Naive thymus-derived CD4-positive, alpha-beta T cell (primary cell): ENCODE measurements at regions not wholly inside any gene's neighbourhood (a gene's known extent, or its start where the extent isn't known, plus 50 kb on each side); places are given as distances from the start of the nearest gene placed in this dataset.

Experiments used
- ATAC-seq: fragments of 150-1000 bp; cut with Tn5 transposase; 2 replicates; pipeline ENCODE4 v1.10.0; 2021; ENCODE audit warnings: mild to moderate bottlenecking, moderate library complexity
- CTCF ChIA-PET: fragments of 350-600 bp; sonication (Branson Sonifier 250); formaldehyde crosslinking; loops from one replicate; lab custom pipeline; 2021; ENCODE audit warnings: antibody characterized with exemption; lab: Charles Lee
- POLR2A ChIA-PET: fragments of 350-600 bp; sonication (Branson Sonifier 250); formaldehyde crosslinking; loops from one replicate; lab custom pipeline; 2021; ENCODE audit warnings: antibody characterized with exemption, inconsistent platforms; lab: Charles Lee
- DNase-seq, 9 donors: peaks; one replicate each; pipeline versions ENCODE4 v3.0.0 to v3.0.0-alpha.2; 2020 to 2022; ENCODE audit warnings: mixed read lengths in 1 of 9
- H3K27ac ChIP-seq: one replicate; pipeline ENCODE4 v1.7.0; 2013; ENCODE audit warnings: mild to moderate bottlenecking, low read depth, low read length, moderate library complexity
- H3K27me3 ChIP-seq, 2 donors: one replicate each; pipeline ENCODE4 v1.7.0; 2013; ENCODE audit warnings: low read length in 2 of 2, mild to moderate bottlenecking in 2 of 2, moderate library complexity in 2 of 2; ENCODE audit not compliant: control insufficient read depth in 2 of 2, insufficient read depth in 2 of 2
- H3K36me3 ChIP-seq, 3 experiments: 1 replicate in 2 of 3; 2 replicates in 1 of 3; pipeline ENCODE4 v1.7.0; 2013; ENCODE audit warnings: low read length in 3 of 3, mild to moderate bottlenecking in 3 of 3, moderate library complexity in 1 of 3; ENCODE audit not compliant: insufficient read depth in 3 of 3, control insufficient read depth in 2 of 3
- H3K4me1 ChIP-seq, 2 donors: one replicate each; pipeline ENCODE4 v1.7.0; 2013; ENCODE audit warnings: low read length in 2 of 2, mild to moderate bottlenecking in 2 of 2, moderate library complexity in 1 of 2; ENCODE audit not compliant: control insufficient read depth in 2 of 2, insufficient read depth in 2 of 2
- H3K4me3 ChIP-seq: 2 replicates; pipeline ENCODE4 v1.7.0; 2013; ENCODE audit warnings: mild to moderate bottlenecking, low read length
- H3K9me3 ChIP-seq, 3 experiments: 1 replicate in 2 of 3; 2 replicates in 1 of 3; pipeline ENCODE4 v1.7.0; 2013; ENCODE audit warnings: low read length in 3 of 3; ENCODE audit not compliant: control insufficient read depth in 2 of 3
- H3K27ac Mint-ChIP-seq, 9 donors: one replicate each; pipeline ENCODE4 v1.8.0; 2020 to 2022; ENCODE audit warnings: mixed read lengths in 9 of 9, mild to moderate bottlenecking in 8 of 9, moderate library complexity in 5 of 9, inconsistent platforms in 2 of 9
- H3K27me3 Mint-ChIP-seq, 5 donors: one replicate each; pipeline ENCODE4 v1.8.0; 2021 to 2022; ENCODE audit warnings: mixed read lengths in 5 of 5, mild to moderate bottlenecking in 1 of 5
- H3K36me3 Mint-ChIP-seq, 5 donors: one replicate each; pipeline ENCODE4 v1.8.0; 2020 to 2022; ENCODE audit warnings: mixed read lengths in 5 of 5, mild to moderate bottlenecking in 3 of 5, inconsistent platforms in 1 of 5
- H3K4me1 Mint-ChIP-seq, 7 donors: one replicate each; pipeline ENCODE4 v1.8.0; 2020 to 2022; ENCODE audit warnings: mixed read lengths in 7 of 7, mild to moderate bottlenecking in 3 of 7, inconsistent platforms in 1 of 7
- H3K4me3 Mint-ChIP-seq, 10 donors: one replicate each; pipeline ENCODE4 v1.8.0; 2020 to 2022; ENCODE audit warnings: mild to moderate bottlenecking in 10 of 10, mixed read lengths in 10 of 10, moderate library complexity in 6 of 10, inconsistent platforms in 2 of 10
- H3K9me3 Mint-ChIP-seq, 11 donors: one replicate each; pipeline ENCODE4 v1.8.0; 2020 to 2022; ENCODE audit warnings: mixed read lengths in 11 of 11, mild to moderate bottlenecking in 4 of 11, inconsistent platforms in 1 of 11, moderate library complexity in 1 of 11
- intact Hi-C, 2 donors: fragments of 100-400 bp; cut with micrococcal nuclease; formaldehyde crosslinking; loops; one replicate each; pipeline ENCODE4 v1.15.1; 2023

GRCh38 chr9:82605657-82606031 is 457.3 kb downstream of the RASEF start:
- no peaks in the 10 kb centered on the region for H3K4me1 ChIP-seq
- H3K27ac Mint-ChIP-seq = no peak overlapping the region
- intact Hi-C loops = no loop called here
- H3K27ac ChIP-seq = no peak overlapping the region
- POLR2A ChIA-PET = no interaction called here
- no peaks in the 10 kb centered on the region for H3K36me3 Mint-ChIP-seq
- H3K4me3 ChIP-seq = no peak overlapping the region
- CTCF ChIA-PET = no interaction called here
- no peaks in the 10 kb centered on the region for H3K36me3 ChIP-seq
- no peak for DNase-seq
- H3K4me3 Mint-ChIP-seq = no peak overlapping the region
- H3K27me3 ChIP-seq = no peaks in the 10 kb centered on the region
- no peaks in the 10 kb centered on the region for H3K9me3 ChIP-seq
- H3K9me3 Mint-ChIP-seq = peaks cover 0 to 7% (median 0%) of the 10 kb centered on the region in 11 donors
- H3K27me3 Mint-ChIP-seq = no peaks in the 10 kb centered on the region
- no peak for ATAC-seq
- H3K4me1 Mint-ChIP-seq = no peaks in the 10 kb centered on the region

GRCh38 chr9:82606071-82606470 is 456.9 kb downstream of the RASEF start:
- ChIA-PET CTCF (no interaction called here), POLR2A (no interaction called here)
- H3K4me1 Mint-ChIP-seq = no peaks in the 10 kb centered on the region
- H3K27ac Mint-ChIP-seq = no peak overlapping the region
- H3K9me3 ChIP-seq = no peaks in the 10 kb centered on the region
- H3K27ac ChIP-seq = no peak overlapping the region
- H3K36me3 ChIP-seq = no peaks in the 10 kb centered on the region
- intact Hi-C loops = no loop called here
- H3K36me3 Mint-ChIP-seq = no peaks in the 10 kb centered on the region
- H3K27me3 Mint-ChIP-seq = no peaks in the 10 kb centered on the region
- no peaks in the 10 kb centered on the region for H3K27me3 ChIP-seq
- H3K4me3 Mint-ChIP-seq = no peak overlapping the region
- H3K9me3 Mint-ChIP-seq = peaks cover 0 to 7% (median 0%) of the 10 kb centered on the region in 11 donors
- no peak overlapping the region for H3K4me3 ChIP-seq
- no peaks in the 10 kb centered on the region for H3K4me1 ChIP-seq
- no peak for DNase-seq
- no peak for ATAC-seq

GRCh38 chr9:82606492-82607382 is 456.2 kb downstream of the RASEF start:
- ATAC-seq (peak; percentile 34), DNase-seq (no peak)
- Mint-ChIP-seq H3K9me3 (peaks cover 0 to 7% (median 0%) of the 10 kb centered on the region in 11 donors), H3K27ac (no peak overlapping the region), H3K36me3 (no peaks in the 10 kb centered on the region), H3K27me3 (no peaks in the 10 kb centered on the region), H3K4me3 (no peak overlapping the region), H3K4me1 (no peaks in the 10 kb centered on the region)
- ChIA-PET CTCF (no interaction called here), POLR2A (no interaction called here)
- Histone ChIP-seq H3K9me3 (no peaks in the 10 kb centered on the region), H3K36me3 (no peaks in the 10 kb centered on the region), H3K4me1 (no peaks in the 10 kb centered on the region), H3K27ac (no peak overlapping the region), H3K27me3 (no peaks in the 10 kb centered on the region), H3K4me3 (no peak overlapping the region)
- intact Hi-C loops = no loop called here

GRCh38 chr9:82608487-82608886 is 454.5 kb downstream of the RASEF start:
- Mint-ChIP-seq H3K36me3 (no peaks in the 10 kb centered on the region), H3K4me3 (no peak overlapping the region), H3K27ac (no peak overlapping the region), H3K4me1 (no peaks in the 10 kb centered on the region), H3K27me3 (no peaks in the 10 kb centered on the region), H3K9me3 (peaks cover 0 to 4% (median 0%) of the 10 kb centered on the region in 11 donors)
- no peak for ATAC-seq
- H3K4me1 ChIP-seq = no peaks in the 10 kb centered on the region
- H3K9me3 ChIP-seq = no peaks in the 10 kb centered on the region
- intact Hi-C loops = no loop called here
- POLR2A ChIA-PET = no interaction called here
- H3K27me3 ChIP-seq = no peaks in the 10 kb centered on the region
- H3K27ac ChIP-seq = no peak overlapping the region
- no peak overlapping the region for H3K4me3 ChIP-seq
- CTCF ChIA-PET = no interaction called here
- no peak for DNase-seq
- no peaks in the 10 kb centered on the region for H3K36me3 ChIP-seq

- no peak for DNase-seq
- intact Hi-C loops = no loop called here
- H3K27ac ChIP-seq = no peak overlapping the region
- no peak overlapping the region for H3K27ac Mint-ChIP-seq
- H3K27me3 ChIP-seq = no peaks in the 10 kb centered on the region
- H3K9me3 Mint-ChIP-seq = peaks cover 0 to 5% (median 2%) of the 10 kb centered on the region in 11 donors
- H3K4me3 Mint-ChIP-seq = no peak overlapping the region
- ATAC-seq = no peak
- no peak overlapping the region for H3K4me3 ChIP-seq
- H3K4me1 Mint-ChIP-seq = no peaks in the 10 kb centered on the region
- H3K36me3 Mint-ChIP-seq = no peaks in the 10 kb centered on the region
- no peaks in the 10 kb centered on the region for H3K4me1 ChIP-seq
- POLR2A ChIA-PET = no interaction called here
- no peaks in the 10 kb centered on the region for H3K9me3 ChIP-seq
- no peaks in the 10 kb centered on the region for H3K36me3 ChIP-seq
- CTCF ChIA-PET = no interaction called here
- H3K27me3 Mint-ChIP-seq = peaks cover 0 to 3% (median 0%) of the 10 kb centered on the region in 5 donors
Observed at GRCh38 chr9:82612942-82613341, 450.0 kb downstream of the RASEF start.

GRCh38 chr9:82613498-82613897 is 449.4 kb downstream of the RASEF start:
- Mint-ChIP-seq H3K36me3 (no peaks in the 10 kb centered on the region), H3K4me1 (no peaks in the 10 kb centered on the region), H3K4me3 (no peak overlapping the region), H3K27ac (no peak overlapping the region), H3K9me3 (peaks cover 0 to 5% (median 2%) of the 10 kb centered on the region in 11 donors), H3K27me3 (peaks cover 0 to 3% (median 0%) of the 10 kb centered on the region in 5 donors)
- ATAC-seq (no peak), DNase-seq (no peak)
- H3K4me3 ChIP-seq = no peak overlapping the region
- CTCF ChIA-PET = no interaction called here
- intact Hi-C loops = no loop called here
- no peaks in the 10 kb centered on the region for H3K27me3 ChIP-seq
- H3K9me3 ChIP-seq = no peaks in the 10 kb centered on the region
- POLR2A ChIA-PET = no interaction called here
- H3K36me3 ChIP-seq = no peaks in the 10 kb centered on the region
- H3K4me1 ChIP-seq = no peaks in the 10 kb centered on the region
- H3K27ac ChIP-seq = no peak overlapping the region

GRCh38 chr9:82616545-82616944 is 446.4 kb downstream of the RASEF start:
- Mint-ChIP-seq H3K27ac (no peak overlapping the region), H3K36me3 (no peaks in the 10 kb centered on the region), H3K27me3 (peaks cover 0 to 3% (median 0%) of the 10 kb centered on the region in 5 donors), H3K4me1 (no peaks in the 10 kb centered on the region), H3K9me3 (peaks cover 0 to 8% (median 4%) of the 10 kb centered on the region in 11 donors), H3K4me3 (no peak overlapping the region)
- Histone ChIP-seq H3K36me3 (no peaks in the 10 kb centered on the region), H3K4me1 (no peaks in the 10 kb centered on the region), H3K27me3 (no peaks in the 10 kb centered on the region), H3K4me3 (no peak overlapping the region), H3K27ac (no peak overlapping the region), H3K9me3 (no peaks in the 10 kb centered on the region)
- ChIA-PET CTCF (no interaction called here), POLR2A (no interaction called here)
- intact Hi-C loops = no loop called here
- DNase-seq (no peak), ATAC-seq (no peak)
